HG03354 (cell line): ENCODE measurements at regions not wholly inside any gene's neighbourhood (a gene's known extent, or its start where the extent isn't known, plus 50 kb on each side); places are given as distances from the start of the nearest gene placed in this dataset.
"Not testable (repeated sequence)": the region's sequence is repeated elsewhere in the genome, so short reads cannot be mapped to it uniquely, and the experiment has no call there.

Experiments used
- ATAC-seq: cut with Tn5 transposase; IDR thresholded peaks from one replicate; pipeline ENCODE4 v1.9.1; 2021; ENCODE audit warnings: mild to moderate bottlenecking; ENCODE audit not compliant: unreplicated experiment, poor library complexity, severe bottlenecking

GRCh38 chr20:53737396-53738038, 143.9 kb upstream of the ZNF217 start:
- ATAC-seq: no peak

- peak; percentile 49 for ATAC-seq
These were observed 143.2 kb upstream of the ZNF217 start for GRCh38 chr20:53736757-53737395.

DNA sequence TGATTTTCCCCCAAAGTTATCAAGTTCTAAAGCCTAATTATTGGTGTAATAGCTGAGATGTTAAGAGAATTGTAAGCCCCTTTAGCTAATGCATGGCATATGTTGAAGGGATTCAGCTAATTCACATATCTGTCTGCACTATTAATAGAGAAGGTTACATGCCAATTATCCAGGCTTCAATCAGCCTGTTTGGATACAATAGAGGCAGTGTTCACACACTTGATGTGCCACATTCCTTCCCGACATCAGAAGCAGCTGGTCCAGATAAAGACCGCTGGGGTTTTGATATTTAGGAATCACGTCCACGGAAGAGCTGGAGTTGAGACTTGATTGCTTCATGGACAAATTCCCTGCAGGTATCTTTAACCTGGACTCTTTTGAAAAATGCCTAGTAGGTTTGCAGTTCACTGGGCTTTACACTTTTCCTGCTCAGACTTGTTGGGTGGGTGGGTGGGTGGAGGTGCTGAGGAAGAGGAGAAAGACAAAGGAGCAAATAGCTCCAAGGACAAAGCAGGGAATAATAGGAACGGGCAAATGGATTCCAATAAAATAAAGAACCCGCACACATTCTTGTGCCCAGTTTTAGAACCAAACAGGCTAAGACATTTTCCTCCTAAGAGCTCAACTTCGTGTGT, 142.6 kb upstream of the ZNF217 start:
- no peak for ATAC-seq

GRCh38 chr20:53735536-53736050, 142.0 kb upstream of the ZNF217 start:
- ATAC-seq: no peak

- ATAC-seq: no peak
These were observed 140.5 kb upstream of the ZNF217 start for GRCh38 chr20:53734006-53734688.

DNA sequence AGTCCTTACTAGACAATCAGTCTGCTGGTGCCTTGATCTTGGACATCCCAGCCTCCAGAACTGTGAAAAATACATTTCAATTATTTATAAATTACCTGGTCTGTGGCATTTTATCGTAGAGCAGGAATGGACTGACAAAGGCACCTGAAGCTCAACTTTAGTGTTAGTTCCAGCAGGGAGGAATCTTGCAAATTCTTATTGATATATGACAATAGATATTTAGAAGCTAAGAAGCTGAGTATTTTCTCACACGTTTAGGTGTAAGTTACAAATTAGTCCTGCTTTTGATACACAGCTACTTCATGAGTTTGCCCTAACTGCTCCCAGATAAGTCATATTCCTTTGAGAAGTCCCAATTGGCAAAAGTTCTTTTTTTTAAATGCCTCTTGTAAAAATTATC, 138.0 kb upstream of the ZNF217 start:
- no peak for ATAC-seq

- no peak for ATAC-seq
These were observed 134.7 kb upstream of the ZNF217 start for GRCh38 chr20:53728359-53728758.

DNA sequence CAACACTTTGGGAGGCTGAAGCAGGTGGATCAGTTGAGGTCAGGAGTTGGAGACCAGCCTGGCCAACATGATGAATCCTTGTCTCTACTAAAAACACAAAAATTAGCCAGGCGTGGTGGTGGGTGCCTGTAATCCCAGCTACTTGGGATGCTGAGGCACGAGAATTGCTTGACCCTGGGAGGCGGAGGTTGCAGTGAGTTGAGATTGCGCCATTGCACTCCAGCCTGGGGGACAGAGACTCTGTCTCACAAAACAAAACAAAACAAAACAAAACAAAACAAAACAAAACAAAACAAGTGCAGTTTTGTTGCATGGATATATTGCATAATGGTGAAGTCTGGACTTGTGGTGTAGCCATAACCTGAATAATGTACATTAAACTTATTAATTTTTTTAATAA, 133.6 kb upstream of the ZNF217 start:
- not testable (repeated sequence) for ATAC-seq

GRCh38 chr20:53725575-53725970, 131.9 kb upstream of the ZNF217 start:
- no peak for ATAC-seq

GRCh38 chr20:53723621-53724020, 130.0 kb upstream of the ZNF217 start:
- ATAC-seq: no peak

DNA sequence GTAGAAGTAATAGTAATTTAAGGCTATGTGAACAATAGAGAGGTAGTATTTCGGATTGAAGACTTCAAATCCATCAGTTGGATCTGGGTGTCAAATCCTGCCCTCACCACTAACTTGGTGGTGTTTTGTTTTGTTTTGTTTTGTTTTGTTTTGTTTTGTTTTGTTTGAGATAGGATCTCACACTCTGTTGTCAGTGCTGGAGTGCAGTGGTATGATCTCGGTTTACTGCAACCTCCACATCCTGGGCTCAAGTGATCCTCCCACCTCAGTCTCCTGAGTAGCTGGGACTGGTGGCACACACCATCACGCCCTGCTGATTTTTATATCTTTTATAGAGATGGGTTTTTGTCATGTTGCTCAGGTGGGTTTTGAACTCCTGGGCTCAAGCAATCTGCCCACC, 129.4 kb upstream of the ZNF217 start:
- ATAC-seq: no peak

DNA sequence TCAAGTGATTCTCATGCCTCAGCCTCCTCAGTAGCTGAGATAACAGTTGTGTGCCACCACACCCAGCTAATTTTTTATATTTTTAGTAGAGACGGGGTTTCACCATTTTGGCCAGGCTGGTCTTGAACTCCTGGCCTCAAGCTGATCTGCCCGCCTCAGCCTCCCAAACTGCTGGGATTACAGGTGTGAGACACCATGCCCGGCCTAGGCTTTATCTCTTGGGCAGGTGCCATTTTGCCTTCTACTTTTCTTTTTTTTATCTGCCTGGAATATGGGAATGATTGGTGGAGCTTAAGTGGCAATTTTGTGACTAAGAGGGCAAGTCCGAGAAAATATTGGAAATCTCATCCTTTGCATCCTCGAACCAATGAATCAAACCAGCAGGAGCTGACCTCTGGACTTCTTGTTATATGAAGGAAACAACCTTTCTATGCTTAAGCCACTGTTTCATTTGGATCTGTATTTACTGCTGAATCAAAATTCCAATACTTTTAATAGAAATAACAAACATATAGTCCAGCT, 128.9 kb upstream of the ZNF217 start:
- ATAC-seq: no peak

DNA sequence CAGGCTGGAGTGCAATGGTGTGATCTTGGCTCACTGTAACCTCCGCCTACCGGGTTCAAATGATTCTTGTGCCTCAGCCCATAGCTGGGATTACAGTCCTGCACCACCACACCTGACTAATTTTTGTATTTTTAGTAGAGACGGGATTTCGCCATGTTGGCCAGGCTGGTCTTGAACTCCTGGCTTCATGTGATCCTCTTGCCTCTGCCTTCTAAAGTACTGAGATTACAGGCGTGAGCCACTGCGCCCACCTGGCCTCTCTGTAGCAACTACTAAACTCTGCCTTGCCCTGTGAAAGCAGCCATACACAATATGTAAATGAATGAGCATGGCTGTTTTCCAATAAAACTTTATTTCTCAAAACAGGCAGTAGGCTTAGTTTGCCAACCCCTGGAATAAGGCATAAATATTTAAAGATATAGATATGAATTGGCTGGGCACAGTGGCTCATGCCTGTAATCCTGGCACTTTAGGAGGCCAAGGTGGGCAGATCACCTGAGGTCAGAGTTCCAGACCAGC, 127.9 kb upstream of the ZNF217 start:
- not testable (repeated sequence) for ATAC-seq

- ATAC-seq: not testable (repeated sequence)
These were observed 125.6 kb upstream of the ZNF217 start for GRCh38 chr20:53719171-53719803.

DNA sequence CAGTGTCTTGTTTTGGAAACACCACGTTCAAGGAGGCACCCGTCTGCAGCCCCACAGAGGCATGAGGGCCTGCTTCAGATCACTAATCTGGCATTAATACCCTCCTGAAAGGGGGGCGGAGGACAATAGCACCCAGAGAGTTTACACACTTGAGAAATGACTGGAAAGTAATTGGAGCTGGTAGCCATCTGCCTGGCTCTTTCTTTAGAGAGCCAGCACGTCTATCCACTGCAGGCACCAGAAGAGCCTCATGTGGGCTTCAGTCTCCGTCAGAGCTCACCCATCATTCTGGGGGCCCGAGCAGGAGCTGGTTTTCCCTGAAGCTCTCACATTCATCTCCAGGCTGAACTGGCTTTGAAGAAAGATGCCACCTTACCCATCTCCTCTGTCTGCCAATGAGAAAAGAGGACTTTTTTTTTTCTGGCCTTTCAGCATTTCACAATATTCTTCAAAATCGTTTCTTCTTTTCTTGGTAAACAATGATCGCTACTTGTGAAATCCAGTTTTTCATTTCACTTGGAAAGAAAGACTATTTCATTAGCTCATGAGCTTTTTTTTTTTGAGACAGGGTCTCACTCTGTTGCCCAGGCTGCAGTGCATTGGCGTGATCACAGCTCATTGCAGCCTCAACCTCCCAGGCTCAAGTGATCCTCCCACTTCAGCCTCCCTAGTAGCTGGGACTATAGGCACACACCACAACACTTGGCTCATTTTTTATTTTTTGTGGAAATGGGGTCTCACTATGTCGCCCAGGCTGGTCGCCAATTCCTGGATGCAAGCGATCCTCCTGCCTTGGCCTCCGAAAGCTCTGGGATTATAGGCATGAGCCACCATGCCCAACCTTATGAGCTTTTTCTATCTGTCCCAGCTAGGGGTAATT, 124.7 kb upstream of the ZNF217 start:
- no peak for ATAC-seq

GRCh38 chr20:53716395-53716794, 122.8 kb upstream of the ZNF217 start:
- no peak for ATAC-seq

GRCh38 chr20:53714524-53714923, 120.9 kb upstream of the ZNF217 start:
- ATAC-seq: no peak

- no peak for ATAC-seq
These were observed 119.9 kb upstream of the ZNF217 start for GRCh38 chr20:53713328-53714056.
